ENCODE measurements at regions not wholly inside any gene's neighbourhood (a gene's known extent, or its start where the extent isn't known, plus 50 kb on each side); places are given as distances from the start of the nearest gene placed in this dataset.

DNA sequence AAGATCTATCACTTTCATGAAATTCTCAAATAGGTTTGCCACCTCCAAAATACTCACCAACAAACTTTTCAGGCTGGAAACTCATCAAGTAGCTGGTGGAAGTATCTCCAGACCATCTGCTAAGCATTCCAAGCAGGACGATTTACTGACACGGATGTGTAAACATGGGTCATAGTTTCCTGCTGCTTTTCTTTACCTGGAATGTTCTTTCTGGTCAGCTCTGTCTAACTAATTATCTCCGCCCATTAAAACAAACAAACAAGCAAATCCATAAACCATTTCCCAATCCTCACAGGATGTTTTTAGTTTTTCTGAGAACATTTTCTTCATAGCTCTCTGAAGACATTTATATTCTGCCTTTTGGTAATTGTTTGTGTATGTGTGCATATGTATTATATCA, 397.0 kb downstream of the METTL15 start:
- no peak for DNase-seq

DNA sequence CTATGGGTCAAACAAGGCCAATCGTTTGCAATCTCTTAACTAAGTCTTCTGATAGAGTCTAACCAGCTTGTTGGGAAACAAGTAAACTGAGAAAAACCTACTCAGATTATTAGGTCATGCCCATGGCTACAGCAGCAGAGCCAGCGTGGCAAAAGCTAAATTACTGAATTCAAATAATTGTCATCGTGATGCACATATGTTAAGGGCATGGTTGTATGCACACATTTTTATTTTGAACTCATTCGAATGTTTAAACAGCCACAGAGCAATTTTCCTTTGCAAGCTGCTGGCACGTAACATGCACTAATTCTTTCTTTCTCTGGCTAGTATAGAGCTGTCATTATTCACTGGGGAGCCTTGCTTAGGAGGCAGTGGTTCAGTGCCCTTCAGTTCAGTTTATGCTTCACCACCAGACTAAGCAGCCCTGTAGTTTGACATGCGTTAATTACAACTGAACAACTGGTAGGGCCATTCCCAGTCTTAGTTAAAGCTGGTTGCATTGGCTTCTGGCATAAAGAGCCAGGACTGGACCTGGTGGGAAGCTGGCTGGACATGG, 396.4 kb downstream of the METTL15 start:
- no peak for DNase-seq

DNA sequence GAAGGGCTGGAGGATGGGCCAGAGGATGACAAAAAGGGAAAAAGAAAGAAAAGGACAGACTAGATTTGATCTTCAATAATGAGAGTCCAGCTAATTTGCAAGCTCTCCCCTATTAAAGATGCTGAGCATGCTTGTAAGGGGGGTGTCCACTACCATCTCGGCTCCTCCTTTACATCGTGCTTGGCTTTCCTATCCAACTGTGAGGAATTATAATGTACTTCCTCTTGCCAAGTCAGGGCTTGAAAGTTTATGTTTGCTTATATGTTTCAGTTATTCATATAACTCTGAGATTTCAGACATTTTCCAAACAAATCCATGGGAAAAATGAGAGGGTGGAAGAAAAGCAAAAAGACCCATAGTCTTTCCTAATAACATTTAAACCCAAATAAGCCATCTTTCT, 387.1 kb downstream of the METTL15 start:
- no peak for DNase-seq

- no peak for DNase-seq
Measured at GRCh38 chr11:28491431-28491830, 383.2 kb downstream of the METTL15 start.

DNA sequence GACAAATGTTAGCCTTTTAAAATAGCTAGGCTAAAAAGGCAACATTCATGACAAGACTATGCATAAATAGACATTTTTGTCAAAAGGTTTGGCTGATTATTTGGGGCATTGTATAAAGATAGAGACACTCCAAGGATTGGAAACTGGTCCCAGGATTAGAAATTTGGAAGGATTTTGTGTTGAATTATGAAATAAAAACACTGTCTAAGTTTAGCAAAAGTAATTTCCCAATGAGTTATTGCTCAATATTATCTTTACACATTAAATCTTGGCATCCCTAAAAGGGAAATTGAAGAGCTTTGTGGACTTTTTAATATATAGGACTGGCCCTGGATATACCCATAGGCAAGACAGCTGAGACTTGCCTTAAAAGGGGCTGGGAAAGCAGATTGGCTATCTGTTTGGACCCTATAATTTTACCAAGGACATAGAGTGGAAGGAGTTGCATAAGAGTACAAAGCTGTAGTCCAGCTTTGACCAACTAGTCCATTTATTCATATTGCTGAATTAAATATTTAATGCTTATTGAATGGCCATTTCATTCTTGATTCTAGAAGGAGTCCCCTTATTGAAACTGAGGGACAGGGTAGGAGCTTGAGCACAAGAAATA, 382.7 kb downstream of the METTL15 start:
- no peak for DNase-seq

DNA sequence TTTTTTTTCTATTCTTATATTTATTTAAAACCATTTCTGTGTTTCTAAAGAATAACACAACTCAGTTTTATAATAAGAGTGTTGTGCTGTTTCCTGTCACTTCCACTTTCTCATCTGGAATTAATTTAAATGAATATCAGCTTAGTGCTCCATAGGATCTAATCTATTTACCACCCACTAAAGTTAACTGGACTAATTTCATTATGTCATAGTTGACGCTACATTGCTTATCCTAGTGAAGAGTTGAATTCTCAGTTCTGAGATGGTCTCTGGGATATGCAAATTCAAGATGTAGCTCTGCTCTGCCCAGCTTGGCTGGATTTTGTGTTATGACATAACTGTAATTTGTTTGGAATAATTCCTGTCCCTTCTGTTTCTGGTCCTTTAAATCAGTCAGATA, 380.1 kb downstream of the METTL15 start:
- no peak for DNase-seq

DNA sequence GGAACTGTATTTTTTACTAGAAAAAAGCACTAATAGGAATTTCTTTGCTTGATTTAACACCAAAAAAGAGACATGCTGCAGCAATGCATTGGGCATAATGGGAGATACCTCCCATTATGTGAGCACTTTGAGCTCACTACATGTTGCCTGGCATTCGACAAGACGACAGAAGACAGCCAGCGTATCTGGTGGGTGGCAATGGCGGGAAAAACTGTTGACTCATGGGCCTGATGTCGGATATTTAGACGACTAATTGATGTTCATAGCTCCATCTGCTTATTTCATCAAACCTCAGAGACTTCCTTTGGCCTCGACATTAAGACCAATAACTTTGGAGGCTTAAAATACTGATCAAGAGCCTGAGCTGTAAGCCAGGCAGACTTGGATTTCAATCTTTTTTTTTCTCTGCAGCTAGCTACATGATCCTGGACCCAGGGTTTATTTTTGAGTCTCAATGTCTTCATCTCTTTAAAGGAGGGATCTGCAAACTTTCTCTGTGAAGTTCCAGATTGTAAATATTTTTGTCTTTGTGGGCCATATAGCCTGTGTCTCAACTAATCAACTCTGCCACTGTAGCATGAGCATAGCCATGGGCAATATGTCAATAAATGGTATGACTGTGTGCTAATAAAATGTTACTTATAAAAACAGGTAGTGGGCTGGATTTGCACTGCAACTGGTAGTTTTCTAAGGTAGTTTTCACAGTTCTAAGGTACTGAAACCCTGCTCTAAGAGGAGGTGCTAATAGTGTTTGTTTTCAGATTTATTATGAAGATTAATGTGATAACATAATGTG, 375.1 kb downstream of the METTL15 start:
- DNase-seq, result no peak

- no peak for DNase-seq
Measured at GRCh38 chr11:28482666-28483065, 374.5 kb downstream of the METTL15 start.

DNA sequence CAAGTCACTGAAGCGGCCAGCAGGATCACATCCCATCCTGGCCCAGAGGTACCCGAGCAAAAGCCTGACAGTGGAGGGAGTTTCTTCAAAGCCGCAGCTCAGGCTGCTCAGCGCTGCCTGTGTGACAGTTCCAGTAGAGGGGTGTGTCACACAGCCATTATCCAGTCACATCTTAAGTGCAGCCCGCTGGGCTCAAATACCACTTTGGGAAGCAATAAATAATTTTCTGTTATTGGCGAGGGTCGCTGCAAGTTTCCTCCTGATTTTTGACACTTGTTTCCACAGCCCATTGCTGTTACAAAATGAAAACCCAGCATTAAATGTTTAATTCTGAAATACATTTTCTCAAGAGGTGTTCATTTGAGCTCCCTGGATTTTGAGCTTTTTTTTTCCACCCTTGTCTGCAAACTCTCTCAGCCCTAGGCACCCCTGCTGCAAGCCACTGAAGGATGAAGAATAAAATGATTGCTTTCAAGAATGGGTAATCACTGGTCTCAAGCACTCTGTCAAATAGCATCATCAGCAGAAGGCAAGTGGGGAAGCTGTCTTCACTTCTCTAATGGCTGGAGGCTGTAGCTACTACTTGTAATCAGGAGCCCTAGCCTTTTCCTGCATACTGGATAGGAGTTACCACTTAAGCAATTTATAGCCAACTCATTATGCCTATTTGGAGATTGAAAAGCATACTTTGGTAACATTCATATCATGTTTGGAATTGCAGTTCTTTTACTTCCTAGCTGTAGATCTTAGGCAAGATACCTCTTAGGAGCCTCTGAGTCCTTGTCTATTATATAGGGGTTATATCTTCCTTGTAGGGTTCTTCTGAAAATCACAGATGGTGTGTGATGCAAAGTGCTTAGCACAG, 373.7 kb downstream of the METTL15 start:
- no peak for DNase-seq

- no peak for DNase-seq
Measured at GRCh38 chr11:28480406-28480805, 372.2 kb downstream of the METTL15 start.

- DNase-seq, result no peak
Measured at GRCh38 chr11:28476864-28477263, 368.7 kb downstream of the METTL15 start.

GRCh38 chr11:28476049-28476448, 367.9 kb downstream of the METTL15 start:
- DNase-seq, result no peak

- DNase-seq, result no peak
Measured at GRCh38 chr11:28472904-28473303, 364.7 kb downstream of the METTL15 start.

DNA sequence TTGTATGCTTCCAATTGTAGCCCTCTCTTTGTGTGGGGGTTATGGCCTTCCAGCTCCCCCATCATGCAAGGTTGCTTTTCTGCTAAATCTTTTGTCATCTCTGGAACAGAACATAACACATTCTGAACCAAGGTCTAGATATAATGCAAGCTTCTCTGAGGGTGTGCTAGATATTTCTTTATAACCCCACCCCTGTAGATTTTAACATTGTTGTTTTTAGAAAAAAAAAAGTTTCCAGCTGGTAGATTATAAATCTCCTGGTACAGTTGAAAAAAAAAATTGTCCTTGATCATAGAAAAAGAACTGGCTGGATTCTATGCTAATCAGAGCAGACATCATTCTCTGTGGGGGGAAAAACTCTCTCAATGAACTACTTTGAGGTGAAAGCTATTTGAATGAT, 363.3 kb downstream of the METTL15 start:
- DNase-seq, result no peak

- DNase-seq, result no peak
Measured at GRCh38 chr11:28470180-28470579, 362.0 kb downstream of the METTL15 start.

GRCh38 chr11:28466506-28466905, 358.3 kb downstream of the METTL15 start:
- no peak for DNase-seq

DNA sequence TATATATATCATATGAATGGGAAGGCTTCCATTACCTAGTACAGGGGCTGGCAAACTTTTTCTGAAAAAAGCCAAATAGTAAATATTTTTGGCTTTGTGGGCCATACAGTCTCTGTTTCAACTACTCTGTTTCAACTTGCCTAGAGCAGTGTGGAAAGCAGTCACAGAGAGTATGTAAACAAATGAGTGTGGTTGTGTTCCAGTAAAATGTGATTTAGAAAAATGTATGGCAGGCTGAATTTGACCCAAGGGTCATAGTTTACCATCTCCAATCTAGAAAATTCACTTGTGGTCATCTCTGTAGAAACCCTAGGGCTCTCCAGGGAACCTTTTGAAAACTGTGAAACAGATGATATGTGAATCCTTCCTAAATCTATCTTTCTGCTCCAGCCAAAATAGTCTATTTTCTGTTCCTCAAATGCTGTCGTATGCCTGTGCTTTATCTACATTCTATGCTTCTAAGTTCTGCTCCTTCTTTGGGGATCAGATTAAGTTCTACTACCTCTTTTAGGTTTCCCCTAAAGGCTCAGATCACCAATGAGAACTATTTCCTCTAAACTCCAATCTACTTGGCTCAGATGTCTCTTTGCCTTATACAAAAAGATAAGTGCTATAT, 356.2 kb downstream of the METTL15 start:
- no peak for DNase-seq

DNA sequence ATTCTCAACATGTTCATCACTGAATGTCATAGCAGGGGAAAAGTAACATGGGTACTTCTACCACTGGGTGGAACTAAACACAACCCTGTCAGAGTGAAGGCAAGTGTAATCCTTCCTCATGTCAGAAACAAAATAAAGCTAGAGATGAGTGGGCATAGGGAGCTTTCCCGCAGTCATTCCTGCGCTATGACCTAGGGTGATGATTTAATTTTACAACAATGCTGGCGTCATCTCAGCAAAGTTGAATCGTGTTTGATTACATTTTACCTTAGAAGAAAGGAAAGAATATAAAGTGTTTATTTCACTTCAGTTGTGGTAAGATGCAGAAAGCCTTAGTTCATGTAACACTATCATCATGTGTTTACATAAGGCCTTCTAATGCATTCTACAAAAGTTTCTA, 355.6 kb downstream of the METTL15 start:
- DNase-seq, result no peak

DNA sequence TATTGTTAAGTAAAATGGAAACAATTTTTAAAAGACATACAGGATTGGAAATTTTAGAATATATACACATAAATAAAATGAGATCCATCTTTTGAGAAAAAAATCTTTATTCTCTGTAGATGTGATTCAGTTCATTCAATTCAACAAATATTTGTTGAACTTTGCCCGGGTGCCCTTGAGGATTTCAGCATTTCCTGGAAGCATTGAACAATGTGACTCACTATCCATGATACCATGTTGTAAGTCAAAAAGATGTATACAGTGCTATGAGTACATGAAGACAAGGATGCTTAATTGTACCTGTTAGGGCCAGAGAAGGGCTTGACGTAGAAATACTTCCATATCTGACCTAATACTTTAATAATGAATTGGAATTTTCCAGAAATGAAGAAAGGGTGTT, 353.7 kb downstream of the METTL15 start:
- no peak for DNase-seq

DNA sequence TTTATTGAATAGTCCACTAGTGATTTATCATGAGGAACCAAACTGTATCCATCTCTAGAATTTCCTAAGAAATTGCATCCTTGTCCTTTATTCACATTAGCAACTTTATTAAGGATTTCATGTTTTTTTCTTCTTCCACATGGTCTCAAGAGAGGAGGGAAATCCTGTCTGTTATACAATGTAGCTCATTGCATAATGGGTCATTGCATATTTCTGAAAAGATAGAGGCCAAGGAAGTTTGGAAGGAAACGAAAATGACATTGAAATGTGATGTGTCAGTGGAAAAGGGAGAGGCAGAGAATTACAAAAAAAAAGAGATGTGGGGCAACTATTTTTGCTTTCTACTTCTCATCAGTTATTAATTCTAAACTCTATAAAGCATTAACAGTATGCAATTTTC, 353.1 kb downstream of the METTL15 start:
- no peak for DNase-seq

- no peak for DNase-seq
Measured at GRCh38 chr11:28460348-28460747, 352.2 kb downstream of the METTL15 start.

GRCh38 chr11:28459912-28460311, 351.7 kb downstream of the METTL15 start:
- no peak for DNase-seq

DNA sequence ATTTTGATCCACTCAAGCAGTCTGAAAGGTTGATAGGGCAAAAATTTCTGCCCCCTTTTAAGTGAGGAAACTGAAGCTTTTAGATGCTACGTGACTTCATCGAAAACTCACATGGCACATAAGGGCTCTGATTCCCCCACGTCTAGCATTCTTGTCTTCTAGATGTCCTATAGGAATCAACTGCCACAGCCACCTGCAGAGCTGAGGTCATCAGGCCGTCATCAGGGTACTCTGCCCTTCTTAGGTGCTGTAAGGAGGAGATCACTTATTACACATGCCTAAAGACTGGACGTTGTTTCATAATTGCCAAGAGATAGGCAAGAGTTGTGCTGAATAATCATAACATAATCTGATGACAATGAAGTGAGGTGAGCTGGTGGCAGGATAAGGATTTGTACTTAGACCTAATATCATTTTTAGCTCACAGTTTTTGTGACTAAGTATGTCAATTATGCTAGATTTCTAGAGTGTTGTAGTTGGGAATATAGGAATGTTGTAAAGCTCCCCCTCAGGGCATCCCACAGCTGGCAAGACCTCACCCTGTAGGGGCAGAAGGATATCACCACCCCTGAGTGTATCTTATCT, 349.4 kb downstream of the METTL15 start:
- DNase-seq, result no peak
